ENCODE measurements at regions not wholly inside any gene's neighbourhood (a gene's known extent, or its start where the extent isn't known, plus 50 kb on each side); places are given as distances from the start of the nearest gene placed in this dataset.
"Not testable (repeated sequence)": the region's sequence is repeated elsewhere in the genome, so short reads cannot be mapped to it uniquely, and the experiment has no call there.

- TF ChIP-seq CTCF (IDR thresholded peaks at IDR 0.05): peak in 1 of 6 experiments; percentile 32
- TF ChIP-seq POLR2A (IDR thresholded peaks at IDR 0.05): not testable (repeated sequence)
Measured at GRCh38 chr14:106257569-106257994, 731.2 kb downstream of the TMEM121 start.
